Hypothalamus (tissue), 51 donors: ENCODE measurements at regions not wholly inside any gene's neighbourhood (a gene's known extent, or its start where the extent isn't known, plus 50 kb on each side); places are given as distances from the start of the nearest gene placed in this dataset.

Experiments used
- DNase-seq, 51 donors: peaks; one replicate each; lab custom pipeline; 2025; lab: John Stamatoyannopoulos, UW

- no peak for DNase-seq
Measured at GRCh38 chr14:96723946-96724345, 73.2 kb upstream of the VRK1 start.

GRCh38 chr14:96725232-96725631 lies 72.0 kb upstream of the VRK1 start:
- DNase-seq: no peak

- no peak for DNase-seq
Measured at GRCh38 chr14:96727073-96727472, 70.1 kb upstream of the VRK1 start.

GRCh38 chr14:96727491-96727890 lies 69.7 kb upstream of the VRK1 start:
- DNase-seq: no peak

- DNase-seq: no peak
Measured at GRCh38 chr14:96727980-96728717, 69.0 kb upstream of the VRK1 start.

- no peak for DNase-seq
Measured at GRCh38 chr14:96729889-96730288, 67.3 kb upstream of the VRK1 start.

GRCh38 chr14:96730386-96730785 lies 66.8 kb upstream of the VRK1 start:
- no peak for DNase-seq

- no peak for DNase-seq
Measured at GRCh38 chr14:96734076-96734622, 63.0 kb upstream of the VRK1 start.

- peak in 1 of 51 donors; percentile 3 for DNase-seq
Measured at GRCh38 chr14:96735526-96735925, 61.7 kb upstream of the VRK1 start.

GRCh38 chr14:96736439-96736838 lies 60.7 kb upstream of the VRK1 start:
- DNase-seq: peak in 1 of 51 donors; percentile 19

- DNase-seq: peak in 2 of 51 donors; percentile 12 to 19
Measured at GRCh38 chr14:96737881-96738280, 59.3 kb upstream of the VRK1 start.

GRCh38 chr14:96739200-96739910 lies 57.8 kb upstream of the VRK1 start:
- peak in 2 of 51 donors; percentile 6 to 30 for DNase-seq

GRCh38 chr14:96741151-96741977 lies 55.8 kb upstream of the VRK1 start:
- DNase-seq: peak in 50 of 51 donors; percentile 2 to 77 (median 34)

GRCh38 chr14:96744262-96744661 lies 52.9 kb upstream of the VRK1 start:
- DNase-seq: no peak

GRCh38 chr14:96745500-96746051 lies 51.6 kb upstream of the VRK1 start:
- no peak for DNase-seq

- no peak for DNase-seq
Measured at GRCh38 chr14:96746101-96746500, 51.1 kb upstream of the VRK1 start.

GRCh38 chr14:96747006-96747405 lies 50.2 kb upstream of the VRK1 start:
- DNase-seq: no peak
